HEK293T (cell line): ENCODE measurements at regions not wholly inside any gene's neighbourhood (a gene's known extent, or its start where the extent isn't known, plus 50 kb on each side); places are given as distances from the start of the nearest gene placed in this dataset.
A peak's percentile ranks its signal among the peaks of the same experiment; 100 is the strongest.

Source experiments
- CTCF ChIA-PET: fragments of 350-600 bp; formaldehyde crosslinking; extraction: SDS; loops from one replicate; lab custom pipeline; 2021; ENCODE audit warnings: antibody characterized with exemption, inconsistent platforms; lab: Yijun Ruan, JAX
- POLR2A ChIA-PET: fragments of 350-600 bp; formaldehyde crosslinking; extraction: SDS; loops from one replicate; lab custom pipeline; 2020; ENCODE audit warnings: antibody characterized with exemption, inconsistent platforms; lab: Yijun Ruan, JAX
- DNase-seq: peaks from one replicate; pipeline ENCODE4 v3.0.0; 2012; ENCODE audit warnings: mixed read lengths; ENCODE audit errors: extremely low spot score
- ARNT ChIP-seq: fragments of 450-650 bp; IDR thresholded peaks from 2 replicates; pipeline ENCODE4 v1.6.1; 2017; ENCODE audit warnings: mild to moderate bottlenecking
- BHLHE40 ChIP-seq: fragments of 450-650 bp; IDR thresholded peaks from 2 replicates; pipeline ENCODE4 v1.6.1; 2016; ENCODE audit warnings: mild to moderate bottlenecking, moderate library complexity, borderline replicate concordance
- CTBP1 ChIP-seq: fragments of 450-650 bp; IDR thresholded peaks from 2 replicates; pipeline ENCODE4 v1.6.1; 2016; ENCODE audit warnings: borderline replicate concordance
- ELF4 ChIP-seq: fragments of 450-650 bp; IDR thresholded peaks from 2 replicates; pipeline ENCODE4 v1.6.1; 2017; ENCODE audit warnings: antibody characterized with exemption
- FOXA1 ChIP-seq: fragments of 450-650 bp; IDR thresholded peaks from 2 replicates; pipeline ENCODE4 v1.6.1; 2016; ENCODE audit warnings: mild to moderate bottlenecking
- FOXK2 ChIP-seq: fragments of 450-650 bp; IDR thresholded peaks from 2 replicates; pipeline ENCODE4 v1.6.1; 2016; ENCODE audit warnings: mild to moderate bottlenecking
- FOXM1 ChIP-seq: fragments of 450-650 bp; IDR thresholded peaks from 2 replicates; pipeline ENCODE4 v1.6.1; 2017; ENCODE audit warnings: mild to moderate bottlenecking, borderline replicate concordance
- HDGF ChIP-seq: fragments of 450-650 bp; IDR thresholded peaks from 2 replicates; pipeline ENCODE4 v1.6.1; 2017; ENCODE audit warnings: antibody characterized with exemption, borderline replicate concordance
- L3MBTL2 ChIP-seq: fragments of 450-650 bp; conservative IDR thresholded peaks from 2 replicates; pipeline ENCODE4 v1.6.1; 2016; ENCODE audit warnings: mild to moderate bottlenecking
- LEF1 ChIP-seq: fragments of 450-650 bp; IDR thresholded peaks from 2 replicates; pipeline ENCODE4 v1.6.1; 2017; ENCODE audit warnings: mild to moderate bottlenecking, borderline replicate concordance
- NFRKB ChIP-seq: fragments of 450-650 bp; IDR thresholded peaks from 2 replicates; pipeline ENCODE4 v1.6.1; 2016; ENCODE audit warnings: mild to moderate bottlenecking, moderate library complexity
- PKNOX1 ChIP-seq: fragments of 450-650 bp; IDR thresholded peaks from 2 replicates; pipeline ENCODE4 v1.6.1; 2016
- SP1 ChIP-seq: fragments of 450-650 bp; IDR thresholded peaks from 2 replicates; pipeline ENCODE4 v1.6.1; 2017
- SUZ12 ChIP-seq: fragments of 450-650 bp; IDR thresholded peaks from 2 replicates; pipeline ENCODE4 v1.6.1; 2016; ENCODE audit warnings: mild to moderate bottlenecking
- TARDBP ChIP-seq: fragments of 450-650 bp; IDR thresholded peaks from 2 replicates; pipeline ENCODE4 v1.6.1; 2016
- ZNF384 ChIP-seq: fragments of 450-650 bp; IDR thresholded peaks from 2 replicates; pipeline ENCODE4 v1.6.1; 2016

GRCh38 chr12:20967756-20968155, 157.3 kb downstream of the SLCO1B3 start:
- POLR2A ChIA-PET: no interaction called here
- no peak for DNase-seq
- TF ChIP-seq SUZ12: no peak
- no peak for TF ChIP-seq ARNT
- TF ChIP-seq ELF4: no peak
- no peak for TF ChIP-seq TARDBP
- TF ChIP-seq HDGF: no peak
- no peak for TF ChIP-seq FOXA1
- no peak for TF ChIP-seq PKNOX1
- TF ChIP-seq BHLHE40: no peak
- no peak for TF ChIP-seq SP1
- no peak for TF ChIP-seq NFRKB
- TF ChIP-seq ZNF384: no peak
- no peak for TF ChIP-seq L3MBTL2
- no peak for TF ChIP-seq FOXK2
- no peak for TF ChIP-seq CTBP1
- TF ChIP-seq FOXM1: no peak
- no peak for TF ChIP-seq LEF1
- CTCF ChIA-PET: no interaction called here

GRCh38 chr12:20969766-20970165, 159.3 kb downstream of the SLCO1B3 start:
- CTCF ChIA-PET: no interaction called here
- POLR2A ChIA-PET: no interaction called here
- DNase-seq: no peak
- TF ChIP-seq ZNF384 (no peak), NFRKB (no peak), SP1 (no peak), ARNT (no peak), FOXK2 (no peak), ELF4 (no peak), LEF1 (no peak), SUZ12 (no peak), CTBP1 (no peak), TARDBP (no peak), BHLHE40 (no peak), L3MBTL2 (no peak), PKNOX1 (no peak), FOXA1 (no peak), HDGF (no peak), FOXM1 (no peak)

GRCh38 chr12:20985399-20985798, 145.6 kb upstream of the SLCO1B1 start:
- no peak for DNase-seq
- POLR2A ChIA-PET: no interaction called here
- CTCF ChIA-PET: no interaction called here
- TF ChIP-seq ARNT (no peak), L3MBTL2 (no peak), FOXK2 (no peak), TARDBP (no peak), LEF1 (no peak), BHLHE40 (no peak), SUZ12 (no peak)

DNA sequence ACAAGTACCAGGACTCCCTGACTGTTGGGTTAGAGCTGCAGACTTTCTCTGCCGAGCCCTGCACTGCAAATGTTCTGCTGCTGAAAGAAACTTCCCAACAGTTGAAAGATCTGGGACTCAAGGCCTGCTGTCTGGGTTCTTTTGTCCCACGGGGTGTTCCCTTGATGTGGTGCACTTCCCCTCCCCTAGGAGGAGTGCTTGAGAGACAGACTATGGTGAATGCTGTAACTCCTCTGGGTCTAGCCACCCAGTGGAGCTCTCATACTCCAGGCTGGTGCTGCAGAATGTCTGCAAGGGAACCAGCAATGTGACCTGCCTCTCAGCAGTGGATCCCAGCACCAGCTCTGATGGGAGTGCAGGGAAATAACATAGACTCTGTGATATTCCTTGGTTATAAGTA, 129.2 kb upstream of the SLCO1B1 start:
- no peak for DNase-seq
- POLR2A ChIA-PET: no interaction called here

DNA sequence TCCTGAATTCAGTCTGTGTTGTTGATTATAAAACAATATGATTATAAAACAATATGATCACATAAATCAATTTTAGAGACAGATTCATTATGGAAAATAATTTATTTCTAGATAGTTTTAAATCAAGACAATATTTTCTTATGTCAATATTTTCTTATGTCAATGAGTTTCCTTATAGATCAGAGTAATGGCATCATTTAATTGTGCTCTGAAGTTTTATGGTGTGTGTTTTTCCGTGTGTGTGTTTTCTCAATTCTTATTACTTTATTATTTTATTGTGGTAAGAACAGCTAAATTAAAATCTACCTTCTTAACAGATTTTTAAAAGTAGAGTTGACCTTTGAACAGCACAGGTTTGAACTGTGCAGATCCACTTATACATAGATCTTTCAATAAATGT, 105.3 kb upstream of the SLCO1B1 start:
- ChIA-PET POLR2A (no interaction called here), CTCF (no interaction called here)
- DNase-seq: no peak
- TF ChIP-seq ZNF384 (no peak), TARDBP (no peak), CTBP1 (no peak), FOXM1 (no peak), L3MBTL2 (no peak), FOXK2 (no peak)

More for the DNA sequence above, 129.2 kb upstream of the SLCO1B1 start:
- TF ChIP-seq ARNT (no peak), SP1 (no peak), BHLHE40 (no peak), LEF1 (no peak), FOXK2 (no peak)
- CTCF ChIA-PET: no interaction called here

DNA sequence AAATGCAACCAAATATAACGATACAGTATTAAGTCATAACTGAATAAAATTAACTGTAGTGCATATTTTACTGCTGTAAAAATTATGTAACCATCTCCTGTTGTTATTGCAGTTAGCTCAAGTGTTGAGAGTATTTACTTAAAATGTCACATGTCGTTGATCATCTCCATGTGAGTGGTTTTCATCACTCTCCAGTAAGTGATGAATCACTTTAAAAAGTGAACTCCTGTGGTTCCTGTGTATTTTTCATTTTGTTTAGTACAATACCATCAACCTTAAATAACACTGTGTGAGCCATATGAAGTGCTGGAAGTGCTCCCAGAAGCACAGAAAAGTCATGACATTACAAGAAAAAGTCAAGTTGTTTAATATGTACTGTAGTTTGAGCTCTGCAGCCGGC, 104.7 kb upstream of the SLCO1B1 start:
- no peak for DNase-seq
- POLR2A ChIA-PET: no interaction called here
- TF ChIP-seq PKNOX1 (0 out of 2 replicates have a peak, but pooled peaks have one; percentile 23), HDGF (no peak)
- CTCF ChIA-PET: no interaction called here

GRCh38 chr12:21054334-21054733, 76.7 kb upstream of the SLCO1B1 start:
- CTCF ChIA-PET: no interaction called here
- TF ChIP-seq SP1: no peak
- no peak for TF ChIP-seq CTBP1
- no peak for TF ChIP-seq ARNT
- no peak for DNase-seq
- POLR2A ChIA-PET: no interaction called here

- no peak for TF ChIP-seq BHLHE40
- CTCF ChIA-PET: no interaction called here
- POLR2A ChIA-PET: no interaction called here
- peak; percentile 6 for DNase-seq
Observed at GRCh38 chr12:21065845-21066244, 65.1 kb upstream of the SLCO1B1 start.
